NCI-H526 (cell line): ENCODE measurements at regions not wholly inside any gene's neighbourhood (a gene's known extent, or its start where the extent isn't known, plus 50 kb on each side); places are given as distances from the start of the nearest gene placed in this dataset.

Source experiments
- DNase-seq, 2 experiments: peaks; one replicate each; lab custom pipeline; 2025; lab: John Stamatoyannopoulos, UW

- no peak for DNase-seq
Measured at GRCh38 chr15:47460795-47461573, 256.3 kb upstream of the SEMA6D start.

- DNase-seq, result no peak
Measured at GRCh38 chr15:47461652-47462141, 255.6 kb upstream of the SEMA6D start.

GRCh38 chr15:47466357-47466756 is 250.9 kb upstream of the SEMA6D start:
- DNase-seq, result no peak

GRCh38 chr15:47470983-47471382 is 246.3 kb upstream of the SEMA6D start:
- no peak for DNase-seq

- no peak for DNase-seq
Measured at GRCh38 chr15:47473106-47473725, 244.1 kb upstream of the SEMA6D start.

- no peak for DNase-seq
Measured at GRCh38 chr15:47473832-47474231, 243.5 kb upstream of the SEMA6D start.

- DNase-seq, result no peak
Measured at GRCh38 chr15:47475336-47475735, 242.0 kb upstream of the SEMA6D start.

GRCh38 chr15:47477341-47477740 is 240.0 kb upstream of the SEMA6D start:
- DNase-seq, result no peak

- DNase-seq, result no peak
Measured at GRCh38 chr15:47484059-47484458, 233.2 kb upstream of the SEMA6D start.

GRCh38 chr15:47484997-47485396 is 232.3 kb upstream of the SEMA6D start:
- DNase-seq, result no peak

- DNase-seq, result no peak
Measured at GRCh38 chr15:47485419-47485818, 231.9 kb upstream of the SEMA6D start.

GRCh38 chr15:47486040-47486439 is 231.3 kb upstream of the SEMA6D start:
- no peak for DNase-seq

- DNase-seq, result no peak
Measured at GRCh38 chr15:47492195-47492594, 225.1 kb upstream of the SEMA6D start.

GRCh38 chr15:47493357-47494247 is 223.7 kb upstream of the SEMA6D start:
- DNase-seq, result no peak

GRCh38 chr15:47496343-47497185 is 220.7 kb upstream of the SEMA6D start:
- DNase-seq, result no peak

- no peak for DNase-seq
Measured at GRCh38 chr15:47500842-47501241, 216.5 kb upstream of the SEMA6D start.

GRCh38 chr15:47502041-47502440 is 215.3 kb upstream of the SEMA6D start:
- no peak for DNase-seq

GRCh38 chr15:47503876-47504275 is 213.4 kb upstream of the SEMA6D start:
- DNase-seq, result no peak

- no peak for DNase-seq
Measured at GRCh38 chr15:47504624-47505256, 212.6 kb upstream of the SEMA6D start.

- DNase-seq, result no peak
Measured at GRCh38 chr15:47505712-47506328, 211.5 kb upstream of the SEMA6D start.
